ENCODE measurements at regions not wholly inside any gene's neighbourhood (a gene's known extent, or its start where the extent isn't known, plus 50 kb on each side); places are given as distances from the start of the nearest gene placed in this dataset.

GRCh38 chr16:52805559-52806168, 247.0 kb downstream of the CHD9NB start:
- no peak for TF ChIP-seq REST (IDR thresholded peaks at IDR 0.05; ENCODE audit: insufficient read depth in 1 of 2, low read depth in 2 of 2, low read length in 2 of 2)
- no peak for TF ChIP-seq FOXP2 (optimal IDR thresholded peaks at IDR 0.05; ENCODE audit: borderline replicate concordance, extremely low read depth, extremely low read length, insufficient read depth)
- no peak for TF ChIP-seq POLR2AphosphoS5 (IDR thresholded peaks at IDR 0.05; ENCODE audit: low read depth, low read length)
- TF ChIP-seq TAF1 (IDR thresholded peaks at IDR 0.05; ENCODE audit: borderline replicate concordance, insufficient read depth, low read length) = no peak
- TF ChIP-seq SIN3A (IDR thresholded peaks at IDR 0.05; ENCODE audit: borderline replicate concordance, insufficient read depth, low read length) = no peak

GRCh38 chr16:52800432-52800831, 252.3 kb downstream of the CHD9NB start:
- no peak for TF ChIP-seq FOXP2 (optimal IDR thresholded peaks at IDR 0.05; ENCODE audit: borderline replicate concordance, extremely low read depth, extremely low read length, insufficient read depth)
- TF ChIP-seq SIN3A (IDR thresholded peaks at IDR 0.05; ENCODE audit: borderline replicate concordance, insufficient read depth, low read length) = no peak
- no peak for TF ChIP-seq POLR2AphosphoS5 (IDR thresholded peaks at IDR 0.05; ENCODE audit: low read depth, low read length)
- TF ChIP-seq TAF1 (IDR thresholded peaks at IDR 0.05; ENCODE audit: borderline replicate concordance, insufficient read depth, low read length) = no peak
- no peak for TF ChIP-seq REST (IDR thresholded peaks at IDR 0.05; ENCODE audit: insufficient read depth in 1 of 2, low read depth in 2 of 2, low read length in 2 of 2)

- TF ChIP-seq FOXP2 (optimal IDR thresholded peaks at IDR 0.05; ENCODE audit: borderline replicate concordance, extremely low read depth, extremely low read length, insufficient read depth) = no peak
- no peak for TF ChIP-seq REST (IDR thresholded peaks at IDR 0.05; ENCODE audit: insufficient read depth in 1 of 2, low read depth in 2 of 2, low read length in 2 of 2)
- no peak for TF ChIP-seq SIN3A (IDR thresholded peaks at IDR 0.05; ENCODE audit: borderline replicate concordance, insufficient read depth, low read length)
- TF ChIP-seq TAF1 (IDR thresholded peaks at IDR 0.05; ENCODE audit: borderline replicate concordance, insufficient read depth, low read length) = no peak
- no peak for TF ChIP-seq POLR2AphosphoS5 (IDR thresholded peaks at IDR 0.05; ENCODE audit: low read depth, low read length)
Observed at GRCh38 chr16:52799149-52799548, 252.2 kb upstream of the TOX3 start.

- no peak for TF ChIP-seq SIN3A (IDR thresholded peaks at IDR 0.05; ENCODE audit: borderline replicate concordance, insufficient read depth, low read length)
- no peak for TF ChIP-seq REST (IDR thresholded peaks at IDR 0.05; ENCODE audit: insufficient read depth in 1 of 2, low read depth in 2 of 2, low read length in 2 of 2)
Observed at GRCh38 chr16:52787709-52788108, 240.8 kb upstream of the TOX3 start.

- TF ChIP-seq TAF1 (IDR thresholded peaks at IDR 0.05; ENCODE audit: borderline replicate concordance, insufficient read depth, low read length) = no peak
- no peak for TF ChIP-seq FOXP2 (optimal IDR thresholded peaks at IDR 0.05; ENCODE audit: borderline replicate concordance, extremely low read depth, extremely low read length, insufficient read depth)
- TF ChIP-seq REST (IDR thresholded peaks at IDR 0.05; ENCODE audit: insufficient read depth in 1 of 2, low read depth in 2 of 2, low read length in 2 of 2) = no peak
- no peak for TF ChIP-seq POLR2AphosphoS5 (IDR thresholded peaks at IDR 0.05; ENCODE audit: low read depth, low read length)
- no peak for TF ChIP-seq SIN3A (IDR thresholded peaks at IDR 0.05; ENCODE audit: borderline replicate concordance, insufficient read depth, low read length)
Observed at GRCh38 chr16:52786091-52786490, 239.1 kb upstream of the TOX3 start.
